SU-DHL-6 (cell line): ENCODE measurements at regions not wholly inside any gene's neighbourhood (a gene's known extent, or its start where the extent isn't known, plus 50 kb on each side); places are given as distances from the start of the nearest gene placed in this dataset.

Experiments
- EZH2phosphoT487 ChIP-seq: fragments of 200-600 bp; sonication (generic), shearing (Covaris generic); conservative IDR thresholded peaks from 2 replicates; pipeline ENCODE4 v1.6.1; 2018; ENCODE audit warnings: mild to moderate bottlenecking, antibody characterized with exemption, low read length, moderate library complexity, mixed read lengths
- TF ChIP-seq, protein P1 (sequence below): fragments of 200-600 bp; sonication (generic); IDR thresholded peaks from one replicate; pipeline ENCODE4 v1.5.1; 2017; ENCODE audit warnings: antibody characterized with exemption, mild to moderate bottlenecking, low read length, moderate library complexity; ENCODE audit not compliant: insufficient read depth, poor library complexity, severe bottlenecking

DNA sequence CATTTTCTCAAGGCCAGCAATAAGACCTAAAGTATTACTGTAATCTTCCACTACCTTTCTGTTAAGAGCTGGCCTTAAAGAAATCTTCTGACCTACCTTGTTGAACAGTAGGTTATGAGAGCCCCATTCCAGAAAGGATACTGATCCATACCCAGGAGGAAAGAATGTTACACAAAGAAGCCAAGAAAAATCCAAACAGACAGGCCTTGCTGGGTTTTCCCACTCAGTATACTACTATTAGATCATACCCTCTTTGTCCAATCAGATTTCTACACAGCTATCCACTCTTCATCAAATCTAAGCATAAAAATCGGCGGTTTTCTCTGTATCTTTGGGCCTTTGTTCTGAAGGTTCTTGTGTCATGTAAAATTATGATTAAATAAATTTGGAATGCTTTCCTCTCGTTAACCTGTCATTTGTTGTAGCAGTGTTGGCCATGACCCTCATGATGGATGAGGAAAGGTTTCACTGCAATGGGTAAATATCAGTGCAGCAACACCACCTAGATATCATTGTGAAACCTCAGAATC, 292.3 kb downstream of the ANKRD50 start:
- TF ChIP-seq, protein P1, sequence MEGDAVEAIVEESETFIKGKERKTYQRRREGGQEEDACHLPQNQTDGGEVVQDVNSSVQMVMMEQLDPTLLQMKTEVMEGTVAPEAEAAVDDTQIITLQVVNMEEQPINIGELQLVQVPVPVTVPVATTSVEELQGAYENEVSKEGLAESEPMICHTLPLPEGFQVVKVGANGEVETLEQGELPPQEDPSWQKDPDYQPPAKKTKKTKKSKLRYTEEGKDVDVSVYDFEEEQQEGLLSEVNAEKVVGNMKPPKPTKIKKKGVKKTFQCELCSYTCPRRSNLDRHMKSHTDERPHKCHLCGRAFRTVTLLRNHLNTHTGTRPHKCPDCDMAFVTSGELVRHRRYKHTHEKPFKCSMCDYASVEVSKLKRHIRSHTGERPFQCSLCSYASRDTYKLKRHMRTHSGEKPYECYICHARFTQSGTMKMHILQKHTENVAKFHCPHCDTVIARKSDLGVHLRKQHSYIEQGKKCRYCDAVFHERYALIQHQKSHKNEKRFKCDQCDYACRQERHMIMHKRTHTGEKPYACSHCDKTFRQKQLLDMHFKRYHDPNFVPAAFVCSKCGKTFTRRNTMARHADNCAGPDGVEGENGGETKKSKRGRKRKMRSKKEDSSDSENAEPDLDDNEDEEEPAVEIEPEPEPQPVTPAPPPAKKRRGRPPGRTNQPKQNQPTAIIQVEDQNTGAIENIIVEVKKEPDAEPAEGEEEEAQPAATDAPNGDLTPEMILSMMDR = no peak
- no peak for TF ChIP-seq EZH2phosphoT487
